ENCODE measurements at regions not wholly inside any gene's neighbourhood (a gene's known extent, or its start where the extent isn't known, plus 50 kb on each side); places are given as distances from the start of the nearest gene placed in this dataset.
"Not testable (repeated sequence)": the region's sequence is repeated elsewhere in the genome, so short reads cannot be mapped to it uniquely, and the experiment has no call there.

DNA sequence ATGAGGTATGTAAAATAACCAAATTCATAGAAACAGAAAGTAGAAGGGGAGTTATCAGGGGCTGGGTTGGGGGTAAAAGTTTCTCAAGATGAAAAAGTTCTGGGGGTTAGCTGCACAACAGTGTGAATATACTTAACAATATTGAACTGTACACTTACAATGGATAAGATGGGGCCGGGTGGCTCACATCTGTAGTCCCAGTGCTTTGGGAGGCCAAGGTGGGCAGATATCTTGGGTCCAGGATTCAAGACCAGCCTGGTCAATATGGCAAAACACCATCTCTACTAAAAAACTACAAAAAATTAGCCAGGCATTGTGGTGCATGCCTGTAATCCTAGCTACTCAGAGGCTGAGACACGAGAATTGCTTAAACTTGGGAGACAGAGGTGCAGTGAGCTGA is 274.3 kb downstream of the TJP1 start:
- no peak for DNase-seq

DNA sequence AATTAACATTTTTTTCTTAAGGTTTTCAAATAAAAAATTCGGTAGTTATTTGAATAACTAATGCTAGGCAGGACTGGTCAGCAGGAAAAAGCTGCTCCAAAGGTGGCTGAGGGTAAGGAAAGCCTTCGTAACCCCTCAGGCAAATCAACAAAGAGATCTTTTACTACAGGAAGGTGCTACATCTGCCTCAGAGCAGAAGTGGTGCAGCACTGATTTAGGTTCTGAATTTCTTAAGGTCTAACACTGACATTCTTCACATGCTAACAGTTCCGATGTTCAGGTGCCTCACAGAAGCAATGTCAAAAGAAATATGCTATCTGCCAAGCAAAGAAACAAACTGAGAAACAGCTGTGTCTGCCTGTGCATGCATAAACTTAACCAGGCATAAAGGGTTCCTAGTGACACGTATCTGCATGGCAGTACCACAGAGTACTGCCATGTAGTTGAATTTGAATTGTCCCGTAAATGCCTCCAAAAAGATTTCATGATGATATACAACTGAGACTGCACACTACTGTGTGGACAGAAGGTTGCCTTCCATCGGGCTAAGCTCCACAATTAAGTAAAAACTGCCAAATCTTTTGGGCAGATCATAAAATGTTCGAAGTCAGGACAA is 275.0 kb upstream of the NSMCE3 start:
- no peak for DNase-seq

DNA sequence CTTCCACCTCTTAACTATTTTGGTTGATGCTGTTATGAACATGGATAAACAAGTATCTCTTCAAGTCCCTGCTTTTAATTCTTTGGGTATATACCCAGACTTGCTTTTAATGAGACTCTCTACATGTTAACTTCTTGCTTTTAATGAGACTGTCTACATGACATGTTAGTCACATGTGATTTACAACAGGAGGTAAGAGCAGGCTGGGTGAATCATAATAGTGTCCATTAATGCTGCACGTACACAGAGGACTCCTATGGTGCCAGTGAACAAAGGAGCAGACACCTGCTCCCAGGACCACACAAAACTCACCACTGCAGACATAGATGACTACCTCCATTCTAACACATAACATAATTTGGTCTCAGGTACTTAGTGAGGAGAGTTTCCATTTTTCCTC is 273.4 kb upstream of the NSMCE3 start:
- DNase-seq: no peak

DNA sequence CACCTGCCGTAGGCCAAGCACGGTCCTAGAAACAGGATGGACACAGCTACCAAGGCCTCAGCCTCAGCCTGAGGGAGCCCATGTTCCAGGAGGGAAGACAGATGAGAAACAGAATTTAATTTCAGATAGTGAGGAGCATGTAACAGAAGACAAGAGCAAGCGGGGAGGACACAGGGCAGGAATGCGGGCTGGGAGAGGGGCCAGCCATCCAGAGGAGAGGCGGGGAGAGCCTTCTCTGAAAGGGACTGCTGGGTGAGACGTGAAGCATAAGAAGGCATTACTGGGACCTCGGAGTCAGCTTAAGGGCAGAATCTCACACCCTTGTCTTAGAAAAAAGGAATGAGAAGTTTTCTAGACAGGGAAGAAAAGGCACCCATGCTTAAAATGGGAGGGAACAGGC is 271.7 kb upstream of the NSMCE3 start:
- no peak for DNase-seq

DNA sequence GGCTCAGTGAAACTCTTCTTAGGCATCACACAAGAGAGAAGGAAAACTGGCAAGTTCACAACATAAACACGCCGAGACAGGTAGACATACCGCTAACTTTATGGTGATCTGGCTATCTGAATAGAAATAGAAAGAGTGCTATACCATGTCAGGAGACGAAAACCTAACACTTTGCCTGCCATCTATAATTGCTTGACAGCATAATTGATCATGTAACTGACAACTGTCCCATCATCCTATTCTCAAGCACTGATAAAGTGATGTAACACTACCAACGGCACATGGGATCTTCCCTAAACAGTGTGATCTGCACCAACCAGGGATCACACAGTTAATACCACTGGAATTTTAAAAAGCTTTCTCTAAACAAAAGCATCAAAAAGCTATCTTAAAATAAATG is 270.9 kb upstream of the NSMCE3 start:
- DNase-seq: no peak

DNA sequence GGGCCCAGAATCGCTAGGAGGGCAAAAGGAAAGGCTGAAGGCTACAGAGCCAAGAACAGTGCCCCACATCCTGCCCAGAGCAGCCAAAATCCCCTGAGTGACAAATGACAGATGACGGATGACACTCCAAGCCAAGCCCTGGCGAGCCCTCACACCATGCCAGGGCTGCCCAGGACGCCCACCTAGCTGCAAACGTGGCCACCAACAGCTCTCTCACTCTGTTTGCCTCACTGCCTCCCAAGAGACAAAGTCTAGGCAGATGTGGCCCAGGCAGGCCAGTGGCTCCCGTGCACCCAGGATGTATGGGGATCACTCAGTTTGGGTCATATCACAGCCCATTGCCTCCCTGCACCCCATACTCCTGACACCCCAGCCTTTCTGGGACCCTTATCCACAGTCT is 270.1 kb upstream of the NSMCE3 start:
- DNase-seq: no peak

DNA sequence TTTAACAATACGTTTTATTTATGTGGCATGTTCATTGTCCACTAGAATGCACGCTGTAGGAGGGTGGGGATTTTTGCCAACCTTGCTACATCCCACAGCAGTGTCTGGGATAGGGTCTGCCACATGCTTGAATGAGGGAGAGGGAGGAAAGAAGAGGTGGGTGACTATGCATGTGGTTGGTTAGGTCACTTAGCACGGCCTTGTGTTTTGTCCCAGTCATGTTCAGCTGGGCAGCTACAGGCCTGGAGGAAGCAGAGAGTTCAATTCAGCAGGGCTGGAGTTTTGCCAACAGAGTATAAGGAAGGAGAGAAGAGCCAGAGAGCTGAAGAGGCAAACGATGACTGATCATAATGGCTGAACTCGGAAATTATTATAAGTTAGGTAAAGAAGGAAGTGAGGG is 268.4 kb upstream of the NSMCE3 start:
- DNase-seq: no peak

DNA sequence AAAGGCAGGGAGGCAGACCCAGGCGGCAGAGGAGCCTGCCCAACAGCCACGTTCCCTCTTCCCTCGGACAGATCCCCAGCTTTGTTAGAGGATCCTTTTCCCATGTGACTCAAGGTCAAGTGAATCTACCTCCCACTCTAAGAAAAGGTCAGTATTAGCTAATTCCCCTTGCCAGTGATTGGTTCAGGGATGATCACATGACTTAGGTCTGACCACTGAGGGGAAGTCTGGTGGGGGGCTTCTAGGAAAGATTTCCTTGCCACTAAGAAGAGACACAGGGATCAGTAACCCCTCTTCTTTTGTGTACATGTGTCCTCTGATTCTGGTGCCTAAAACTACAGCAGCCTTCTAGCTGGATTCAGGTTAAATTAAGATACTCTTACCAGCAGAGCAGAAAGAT is 266.3 kb upstream of the NSMCE3 start:
- DNase-seq: no peak

DNA sequence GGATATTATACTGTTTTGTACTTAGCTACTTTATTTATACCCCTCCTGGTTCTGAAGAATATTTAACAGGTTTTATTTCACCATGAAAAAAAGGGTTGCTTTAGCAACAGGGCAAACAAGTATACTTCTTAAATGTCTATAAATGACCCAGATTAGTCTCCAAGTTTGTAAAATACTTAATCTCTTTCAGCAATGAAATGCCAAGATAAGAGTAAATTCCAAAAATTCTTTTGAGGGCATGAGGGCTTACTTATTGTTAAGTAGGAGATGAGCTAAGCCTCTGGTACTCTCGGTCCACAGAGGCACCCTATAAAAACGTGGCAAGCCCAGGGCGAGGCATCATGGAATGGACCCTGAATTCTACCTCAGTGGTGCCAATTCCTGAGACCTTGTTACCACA is 264.8 kb upstream of the NSMCE3 start:
- no peak for DNase-seq

DNA sequence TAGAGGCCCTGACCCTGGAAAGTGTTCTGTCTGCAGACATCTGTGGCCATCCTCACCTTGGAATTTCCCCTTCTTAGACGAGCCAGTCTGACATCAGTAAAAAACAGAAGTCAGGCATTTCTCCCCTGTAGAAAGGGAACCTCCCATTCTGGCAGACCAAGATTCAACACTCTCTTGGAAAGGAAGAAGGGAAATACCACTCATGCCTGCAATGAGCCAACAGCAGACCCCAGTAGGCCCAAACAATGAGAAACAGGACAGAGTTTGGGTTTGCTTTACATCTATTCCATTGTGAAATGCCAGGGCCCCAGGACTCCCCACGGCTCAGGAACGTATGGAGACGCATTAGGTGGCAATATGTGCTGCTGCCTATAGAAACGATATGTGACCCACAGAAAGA is 264.0 kb upstream of the NSMCE3 start:
- no peak for DNase-seq

DNA sequence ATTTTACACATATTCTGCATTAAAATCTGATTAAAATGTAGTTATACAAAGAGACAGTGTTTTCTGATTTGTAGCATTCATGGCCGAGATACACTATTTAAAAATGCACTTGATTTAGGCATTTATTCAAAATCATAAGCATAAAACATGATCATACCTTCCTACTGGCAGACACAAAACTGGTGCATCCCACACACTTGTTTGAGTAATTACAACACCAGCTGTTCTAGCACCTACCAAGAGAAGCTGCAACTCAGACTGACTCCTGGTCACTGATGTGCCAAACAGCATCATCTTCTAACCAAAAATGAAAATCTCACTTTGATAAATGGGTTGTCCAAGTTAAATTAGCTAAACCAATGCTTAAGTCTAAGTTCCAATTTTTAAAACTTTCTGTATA is 262.7 kb upstream of the NSMCE3 start:
- no peak for DNase-seq

DNA sequence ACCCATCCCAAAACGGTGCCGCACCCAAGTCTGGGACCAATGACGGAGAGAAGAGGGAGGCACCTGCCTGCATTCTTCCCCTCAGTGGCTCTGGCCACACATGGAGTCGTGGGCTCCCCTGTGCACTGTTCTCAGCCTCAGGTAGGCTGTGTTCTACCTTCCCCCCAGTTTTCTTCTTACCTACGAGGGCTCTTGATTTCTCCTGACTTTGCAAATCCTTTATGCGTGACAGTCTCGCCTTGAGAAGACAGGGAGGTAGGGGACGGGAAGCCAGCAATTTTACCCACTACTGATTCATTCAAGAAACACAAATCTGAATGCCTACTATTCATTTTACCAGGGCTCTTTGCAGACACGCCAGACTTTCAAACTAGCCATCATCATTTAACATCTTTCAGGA is 261.3 kb upstream of the NSMCE3 start:
- no peak for DNase-seq

DNA sequence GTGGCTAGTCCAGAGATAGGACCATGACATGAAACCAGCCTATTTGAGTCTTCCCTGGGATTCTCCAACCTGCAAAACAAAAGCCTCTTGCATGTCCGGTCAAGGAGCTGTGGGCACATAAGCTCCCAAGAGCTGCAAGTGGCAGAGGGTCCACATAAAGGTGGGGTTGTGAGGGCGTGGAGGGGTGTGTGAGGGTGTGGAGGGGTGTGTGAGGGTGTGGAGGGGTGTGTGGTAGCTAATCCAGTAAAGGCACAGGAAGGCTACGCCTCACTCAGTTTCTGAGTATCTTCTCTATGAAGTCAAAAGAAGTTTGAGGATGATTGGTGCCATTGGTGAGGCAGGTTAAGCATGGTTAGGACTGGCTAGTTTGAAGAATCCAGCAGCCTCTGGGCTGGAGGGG is 259.4 kb upstream of the NSMCE3 start:
- no peak for DNase-seq

DNA sequence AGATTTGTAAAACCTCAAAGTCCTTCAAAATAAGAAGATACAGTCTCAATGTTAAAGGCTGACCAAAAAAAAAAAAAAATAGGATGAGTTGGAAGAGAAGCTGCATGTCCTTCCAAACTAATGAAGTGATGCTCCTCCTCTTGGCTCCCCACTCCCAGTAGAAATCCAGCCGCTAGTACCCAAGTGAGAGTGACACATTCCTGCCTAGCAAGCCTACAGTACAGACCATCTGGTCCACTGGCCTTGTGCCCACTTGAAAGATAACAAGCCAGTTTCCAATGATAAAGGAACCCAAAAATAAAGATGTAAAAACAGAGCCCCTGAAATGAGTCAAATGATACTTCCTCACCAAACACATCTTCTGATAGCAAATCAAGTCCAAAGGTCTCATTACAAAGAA is 258.7 kb upstream of the NSMCE3 start:
- DNase-seq: no peak

DNA sequence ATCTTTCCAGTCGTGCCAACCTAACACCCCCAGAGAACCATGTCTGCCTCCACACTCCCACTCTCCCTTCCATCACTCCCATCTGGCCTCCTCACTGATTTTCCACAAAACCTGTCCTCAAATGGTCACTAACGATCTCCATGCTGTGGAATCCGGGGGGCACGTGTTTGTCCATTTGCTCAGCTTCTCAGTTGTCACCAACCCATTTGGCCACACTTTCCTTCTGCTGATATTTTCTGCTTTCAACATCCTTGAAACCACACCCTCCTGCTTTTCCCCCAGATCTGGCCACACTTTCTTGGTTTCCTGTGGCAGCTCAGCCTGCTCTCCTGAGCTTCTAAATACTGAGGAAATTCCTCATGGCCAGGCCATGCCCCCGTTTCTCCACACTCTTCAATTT is 257.2 kb upstream of the NSMCE3 start:
- DNase-seq: no peak

DNA sequence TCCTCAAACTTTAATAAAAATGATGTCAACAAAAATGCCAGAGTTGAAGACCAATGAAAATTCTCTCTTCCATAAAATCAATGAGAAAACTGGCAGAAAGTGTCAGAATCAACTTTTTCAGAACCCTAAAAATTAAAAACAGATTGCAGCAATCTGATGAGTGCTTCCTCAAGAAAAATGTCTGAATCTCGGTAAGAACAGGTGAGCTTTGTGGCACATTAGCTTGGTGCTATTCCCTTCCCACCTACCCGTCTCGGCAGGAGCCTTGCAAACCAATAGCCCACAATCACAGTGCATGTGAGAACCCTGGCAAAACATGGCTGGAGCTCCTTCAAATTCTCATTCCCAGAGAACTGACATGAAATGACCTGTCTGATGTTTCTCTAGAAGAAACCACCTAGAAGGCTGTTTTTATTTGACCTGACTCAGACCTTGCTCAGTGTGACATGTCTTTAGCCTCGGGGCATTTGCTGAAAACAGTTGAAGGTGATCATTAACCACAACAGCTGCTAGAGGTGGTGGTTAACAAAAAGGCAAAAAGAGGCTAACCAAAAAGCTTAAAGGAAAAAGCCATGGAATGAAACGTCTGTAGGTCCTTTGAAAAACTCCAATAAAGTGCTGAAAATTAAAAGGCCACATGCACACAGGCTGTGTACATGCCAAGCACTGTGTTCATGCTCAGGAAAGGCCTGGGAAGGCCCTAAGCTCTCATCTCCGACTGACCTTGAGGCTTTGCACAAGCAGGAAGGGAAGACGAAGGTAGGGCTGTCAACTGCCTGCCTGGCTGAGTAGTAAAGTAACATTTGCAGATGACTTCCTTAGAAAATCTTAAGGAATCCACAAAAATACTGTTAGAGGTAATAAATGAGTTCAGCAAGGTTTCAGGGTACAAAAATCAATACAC is 253.0 kb upstream of the NSMCE3 start:
- DNase-seq: no peak

DNA sequence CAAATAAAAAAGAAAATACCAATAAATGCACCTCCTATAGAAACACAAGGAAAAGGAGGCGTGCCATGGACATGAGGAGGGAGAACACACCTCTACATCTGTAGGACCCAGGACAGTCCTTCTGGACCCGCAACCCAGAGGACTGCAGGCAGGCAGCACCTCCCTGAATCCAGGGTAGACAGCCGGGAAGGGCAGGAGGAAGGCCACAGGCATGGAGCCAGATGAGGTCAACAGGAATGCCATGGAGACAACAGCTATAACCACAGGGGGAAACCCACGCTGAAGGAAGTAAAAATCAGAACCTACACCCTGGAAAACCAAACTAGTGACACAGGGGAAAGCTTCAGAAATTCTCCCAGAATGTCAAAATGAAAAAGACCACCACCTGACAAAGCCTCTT is 248.8 kb upstream of the NSMCE3 start:
- no peak for DNase-seq

DNA sequence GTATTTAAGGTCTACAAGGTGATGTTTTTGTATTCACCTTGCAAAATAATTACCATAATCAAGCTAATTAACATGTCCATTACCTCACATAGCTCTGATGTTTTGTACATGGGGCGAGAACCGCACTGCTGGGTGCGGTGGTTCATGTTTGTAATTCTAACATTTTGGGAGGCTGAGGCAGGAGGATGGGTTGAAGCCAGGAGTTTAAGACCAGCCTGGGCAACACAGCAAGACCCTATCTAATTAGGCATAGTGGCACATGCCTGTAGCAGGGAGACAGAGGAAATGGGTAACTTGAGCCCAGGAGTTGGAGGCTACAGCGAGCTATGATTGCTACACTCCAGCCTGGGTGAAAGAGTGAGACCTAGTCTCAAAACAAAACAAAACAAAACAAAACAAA is 248.2 kb upstream of the NSMCE3 start:
- no peak for DNase-seq

DNA sequence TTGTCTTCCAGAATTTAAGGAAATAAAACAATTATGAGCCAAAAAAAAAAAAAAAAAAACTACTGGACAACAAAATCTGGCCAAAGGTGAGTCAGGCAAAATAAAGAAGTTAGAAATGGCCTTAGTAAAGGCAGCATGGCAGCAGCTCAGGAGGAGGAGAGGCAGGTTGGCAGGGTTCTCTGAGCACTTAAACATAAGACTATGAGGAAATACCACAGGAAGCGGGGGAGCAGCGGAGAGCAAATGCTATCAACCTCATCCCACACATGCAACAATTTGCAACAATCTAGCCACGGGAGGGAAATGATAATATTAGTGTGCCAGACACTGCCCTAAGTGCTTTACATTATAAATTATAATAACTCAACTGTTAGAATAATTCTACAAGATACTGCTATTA is 247.3 kb upstream of the NSMCE3 start:
- no peak for DNase-seq

DNA sequence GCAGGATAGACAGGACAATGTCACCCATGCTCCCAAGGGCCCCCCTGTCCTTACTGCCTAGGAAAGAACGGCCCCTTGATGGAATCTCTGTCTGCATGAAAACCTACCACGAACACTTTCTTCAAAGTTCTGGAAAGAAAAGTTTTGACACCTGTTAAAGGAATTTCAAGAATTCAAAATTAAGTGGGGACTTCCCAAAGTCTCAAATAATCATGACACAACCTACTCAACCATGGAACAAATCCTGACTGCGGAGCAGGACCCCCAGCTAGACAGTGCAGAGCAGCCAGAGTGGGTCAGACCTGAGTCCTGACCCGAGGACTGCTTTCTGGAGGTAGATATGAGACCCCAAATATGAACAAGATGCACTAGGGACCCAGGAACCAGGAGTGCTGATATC is 245.3 kb upstream of the NSMCE3 start:
- DNase-seq: no peak

DNA sequence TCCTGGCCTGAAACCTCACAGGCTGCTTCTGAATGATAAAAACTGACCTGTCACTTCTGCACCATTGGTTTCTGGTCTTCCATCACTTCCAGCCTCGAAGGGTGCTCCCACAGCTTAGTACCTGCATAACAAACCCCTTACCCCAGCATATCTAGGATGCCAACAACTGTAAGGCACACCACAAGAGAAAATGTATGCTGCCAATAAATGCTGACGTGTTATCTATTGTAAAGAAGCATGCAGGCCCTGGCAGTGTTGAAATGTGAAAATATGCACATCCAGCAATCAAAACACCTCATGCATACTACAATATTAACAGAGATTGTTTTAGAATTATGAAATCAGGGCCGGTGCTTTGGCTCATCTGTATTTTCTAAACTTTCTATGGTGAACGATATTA is 242.0 kb upstream of the NSMCE3 start:
- no peak for DNase-seq

DNA sequence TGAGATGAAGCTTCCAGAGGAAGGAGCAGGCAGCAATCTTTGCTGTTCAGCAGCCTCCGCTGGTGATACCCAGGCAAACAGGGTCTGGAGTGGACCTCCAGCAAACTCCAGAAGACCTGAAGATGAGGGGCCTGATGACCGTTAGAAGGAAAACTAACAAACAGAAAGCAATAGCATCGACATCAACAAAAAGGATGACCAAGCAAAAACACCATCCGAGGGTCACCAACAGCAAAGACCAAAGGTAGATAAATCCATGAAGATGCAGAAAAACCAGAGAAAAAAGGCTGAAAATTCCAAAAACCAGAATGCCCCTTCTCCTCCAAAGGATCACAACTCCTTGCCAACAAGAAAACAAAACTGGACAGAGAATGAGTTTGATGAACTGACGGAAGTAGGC is 235.9 kb upstream of the NSMCE3 start:
- not testable (repeated sequence) for DNase-seq

DNA sequence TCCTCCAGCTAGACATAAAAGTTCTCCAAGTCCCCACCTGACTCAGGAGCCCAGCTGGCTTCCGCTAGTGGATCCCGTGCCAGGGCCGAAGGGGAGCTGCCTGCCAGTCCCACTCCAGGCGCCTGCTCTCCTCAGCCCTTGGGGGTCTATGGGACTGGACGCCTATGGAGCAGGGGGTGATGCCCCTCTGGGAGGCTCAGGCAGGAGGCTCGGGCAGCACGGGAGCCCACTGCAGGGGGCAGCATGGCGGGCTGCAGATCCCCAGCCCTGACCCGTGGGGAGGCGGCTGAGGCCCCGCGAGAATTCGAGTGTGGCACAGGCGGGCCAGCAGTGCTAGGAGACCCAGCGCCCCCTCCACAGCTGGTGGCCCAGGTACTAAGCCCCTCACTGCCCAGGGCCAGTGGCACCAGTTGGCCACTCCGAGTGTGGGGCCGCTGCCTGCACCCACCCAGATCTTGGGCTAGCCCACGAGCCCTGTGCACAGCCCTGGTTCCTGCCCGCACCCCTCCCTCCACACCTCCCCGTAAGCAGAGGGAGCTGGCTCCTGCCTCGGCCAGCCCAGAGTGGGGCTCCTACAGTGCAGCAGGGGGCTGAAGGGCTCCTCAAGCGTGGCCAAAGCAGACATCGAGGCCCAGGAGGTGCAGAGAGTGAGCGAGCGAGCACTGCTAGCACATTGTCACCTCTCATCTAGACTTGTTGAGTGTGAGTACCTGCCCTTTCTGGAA is 221.3 kb upstream of the NSMCE3 start:
- DNase-seq: no peak

DNA sequence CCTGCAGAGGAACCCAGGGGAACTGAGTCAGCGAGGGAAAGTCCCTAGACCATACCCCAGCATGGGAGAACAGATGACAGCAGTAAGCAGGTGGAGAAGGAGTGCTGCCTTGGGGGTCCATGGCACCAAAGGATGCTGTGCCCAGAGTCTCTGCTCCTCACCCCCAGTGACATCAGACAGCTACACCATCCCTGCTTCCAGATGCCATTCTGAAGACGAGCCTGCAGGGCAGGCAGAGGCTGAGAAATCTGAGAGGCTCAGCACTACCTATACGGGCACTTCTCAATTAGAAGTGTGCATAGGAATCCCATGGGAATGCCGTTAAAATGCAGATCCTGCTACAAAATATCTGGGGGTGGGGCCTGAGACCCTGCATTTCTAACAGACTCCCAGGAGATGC is 211.3 kb upstream of the NSMCE3 start:
- DNase-seq: no peak

All from NCI-H1092 treated with DMSO at 0.1 percent for 48 hours (cell line).